Naive thymus-derived CD4-positive, alpha-beta T cell (primary cell): ENCODE measurements at regions not wholly inside any gene's neighbourhood (a gene's known extent, or its start where the extent isn't known, plus 50 kb on each side); places are given as distances from the start of the nearest gene placed in this dataset.

ENCODE experiments used
- ATAC-seq: fragments of 150-1000 bp; cut with Tn5 transposase; 2 replicates; pipeline ENCODE4 v1.10.0; 2021; ENCODE audit warnings: mild to moderate bottlenecking, moderate library complexity
- CTCF ChIA-PET: fragments of 350-600 bp; sonication (Branson Sonifier 250); formaldehyde crosslinking; loops from one replicate; lab custom pipeline; 2021; ENCODE audit warnings: antibody characterized with exemption; lab: Charles Lee
- POLR2A ChIA-PET: fragments of 350-600 bp; sonication (Branson Sonifier 250); formaldehyde crosslinking; loops from one replicate; lab custom pipeline; 2021; ENCODE audit warnings: antibody characterized with exemption, inconsistent platforms; lab: Charles Lee
- DNase-seq, 9 donors: peaks; one replicate each; pipeline versions ENCODE4 v3.0.0 to v3.0.0-alpha.2; 2020 to 2022; ENCODE audit warnings: mixed read lengths in 1 of 9
- H3K27ac ChIP-seq: one replicate; pipeline ENCODE4 v1.7.0; 2013; ENCODE audit warnings: mild to moderate bottlenecking, low read depth, low read length, moderate library complexity
- H3K27me3 ChIP-seq, 2 donors: one replicate each; pipeline ENCODE4 v1.7.0; 2013; ENCODE audit warnings: low read length in 2 of 2, mild to moderate bottlenecking in 2 of 2, moderate library complexity in 2 of 2; ENCODE audit not compliant: control insufficient read depth in 2 of 2, insufficient read depth in 2 of 2
- H3K36me3 ChIP-seq, 3 experiments: 1 replicate in 2 of 3; 2 replicates in 1 of 3; pipeline ENCODE4 v1.7.0; 2013; ENCODE audit warnings: low read length in 3 of 3, mild to moderate bottlenecking in 3 of 3, moderate library complexity in 1 of 3; ENCODE audit not compliant: insufficient read depth in 3 of 3, control insufficient read depth in 2 of 3
- H3K4me1 ChIP-seq, 2 donors: one replicate each; pipeline ENCODE4 v1.7.0; 2013; ENCODE audit warnings: low read length in 2 of 2, mild to moderate bottlenecking in 2 of 2, moderate library complexity in 1 of 2; ENCODE audit not compliant: control insufficient read depth in 2 of 2, insufficient read depth in 2 of 2
- H3K4me3 ChIP-seq: 2 replicates; pipeline ENCODE4 v1.7.0; 2013; ENCODE audit warnings: mild to moderate bottlenecking, low read length
- H3K9me3 ChIP-seq, 3 experiments: 1 replicate in 2 of 3; 2 replicates in 1 of 3; pipeline ENCODE4 v1.7.0; 2013; ENCODE audit warnings: low read length in 3 of 3; ENCODE audit not compliant: control insufficient read depth in 2 of 3
- H3K27ac Mint-ChIP-seq, 9 donors: one replicate each; pipeline ENCODE4 v1.8.0; 2020 to 2022; ENCODE audit warnings: mixed read lengths in 9 of 9, mild to moderate bottlenecking in 8 of 9, moderate library complexity in 5 of 9, inconsistent platforms in 2 of 9
- H3K27me3 Mint-ChIP-seq, 5 donors: one replicate each; pipeline ENCODE4 v1.8.0; 2021 to 2022; ENCODE audit warnings: mixed read lengths in 5 of 5, mild to moderate bottlenecking in 1 of 5
- H3K36me3 Mint-ChIP-seq, 5 donors: one replicate each; pipeline ENCODE4 v1.8.0; 2020 to 2022; ENCODE audit warnings: mixed read lengths in 5 of 5, mild to moderate bottlenecking in 3 of 5, inconsistent platforms in 1 of 5
- H3K4me1 Mint-ChIP-seq, 7 donors: one replicate each; pipeline ENCODE4 v1.8.0; 2020 to 2022; ENCODE audit warnings: mixed read lengths in 7 of 7, mild to moderate bottlenecking in 3 of 7, inconsistent platforms in 1 of 7
- H3K4me3 Mint-ChIP-seq, 10 donors: one replicate each; pipeline ENCODE4 v1.8.0; 2020 to 2022; ENCODE audit warnings: mild to moderate bottlenecking in 10 of 10, mixed read lengths in 10 of 10, moderate library complexity in 6 of 10, inconsistent platforms in 2 of 10
- H3K9me3 Mint-ChIP-seq, 11 donors: one replicate each; pipeline ENCODE4 v1.8.0; 2020 to 2022; ENCODE audit warnings: mixed read lengths in 11 of 11, mild to moderate bottlenecking in 4 of 11, inconsistent platforms in 1 of 11, moderate library complexity in 1 of 11
- intact Hi-C, 2 donors: fragments of 100-400 bp; cut with micrococcal nuclease; formaldehyde crosslinking; loops; one replicate each; pipeline ENCODE4 v1.15.1; 2023

DNA sequence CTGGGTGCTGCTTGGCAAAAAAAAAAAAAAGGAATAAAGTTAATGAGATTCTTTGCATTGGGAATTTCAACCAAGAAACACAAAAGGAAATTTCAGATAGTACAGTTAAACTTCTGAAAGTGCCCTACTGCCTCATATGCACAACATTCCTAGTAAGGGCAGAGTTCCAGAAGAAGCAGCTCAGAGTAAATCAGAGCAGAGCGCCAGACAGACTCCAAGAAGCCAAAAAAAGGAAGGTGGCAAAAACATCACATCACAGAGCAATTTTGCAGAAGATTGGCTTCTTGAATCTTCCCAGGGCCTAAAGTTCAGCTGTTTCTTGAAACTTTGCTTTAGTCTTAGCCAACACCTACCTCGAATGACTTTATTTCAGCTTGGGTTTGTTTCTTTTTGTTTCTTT lies 544.1 kb downstream of the XPNPEP1 start:
- CTCF ChIA-PET, result no interaction called here
- Mint-ChIP-seq H3K27ac (no peak overlapping the region), H3K9me3 (peaks cover 0 to 16% (median 0%) of the 10 kb centered on the region in 11 donors), H3K27me3 (no peaks in the 10 kb centered on the region), H3K36me3 (no peaks in the 10 kb centered on the region), H3K4me3 (no peak overlapping the region), H3K4me1 (no peaks in the 10 kb centered on the region)
- no peaks in the 10 kb centered on the region for H3K27me3 ChIP-seq
- POLR2A ChIA-PET, result no interaction called here
- H3K36me3 ChIP-seq, result no peaks in the 10 kb centered on the region
- H3K27ac ChIP-seq, result no peak overlapping the region
- H3K9me3 ChIP-seq, result no peaks in the 10 kb centered on the region
- no peaks in the 10 kb centered on the region for H3K4me1 ChIP-seq
- intact Hi-C loops, result no loop called here
- DNase-seq, result no peak
- ATAC-seq, result no peak
- no peak overlapping the region for H3K4me3 ChIP-seq

DNA sequence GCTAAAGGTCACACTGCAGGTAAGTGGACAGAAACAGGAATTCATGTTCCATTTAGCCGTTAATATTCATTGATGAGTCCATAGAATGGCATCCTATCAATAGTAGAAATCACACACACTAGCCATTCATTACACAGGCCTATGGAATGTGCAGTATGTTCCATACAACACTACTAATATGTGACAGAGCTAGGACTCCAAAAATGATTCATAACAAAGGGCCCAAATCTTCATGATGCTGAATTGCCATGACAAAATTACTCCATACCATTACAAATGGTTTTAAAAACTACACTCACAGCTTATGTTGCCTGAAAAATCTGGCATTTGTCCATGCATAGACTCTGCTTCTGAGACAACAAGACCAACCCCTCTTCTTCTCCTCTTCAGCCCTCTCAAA lies 549.1 kb downstream of the XPNPEP1 start:
- Mint-ChIP-seq H3K4me3 (no peak overlapping the region), H3K27me3 (no peaks in the 10 kb centered on the region), H3K27ac (no peak overlapping the region), H3K9me3 (peaks cover 0 to 17% (median 3%) of the 10 kb centered on the region in 11 donors), H3K36me3 (no peaks in the 10 kb centered on the region), H3K4me1 (no peaks in the 10 kb centered on the region)
- POLR2A ChIA-PET, result no interaction called here
- H3K36me3 ChIP-seq, result no peaks in the 10 kb centered on the region
- H3K27me3 ChIP-seq, result no peaks in the 10 kb centered on the region
- no peaks in the 10 kb centered on the region for H3K4me1 ChIP-seq
- no peak overlapping the region for H3K27ac ChIP-seq
- DNase-seq (no peak), ATAC-seq (no peak)
- intact Hi-C loops, result no loop called here
- CTCF ChIA-PET, result no interaction called here
- H3K9me3 ChIP-seq, result no peaks in the 10 kb centered on the region
- no peak overlapping the region for H3K4me3 ChIP-seq

DNA sequence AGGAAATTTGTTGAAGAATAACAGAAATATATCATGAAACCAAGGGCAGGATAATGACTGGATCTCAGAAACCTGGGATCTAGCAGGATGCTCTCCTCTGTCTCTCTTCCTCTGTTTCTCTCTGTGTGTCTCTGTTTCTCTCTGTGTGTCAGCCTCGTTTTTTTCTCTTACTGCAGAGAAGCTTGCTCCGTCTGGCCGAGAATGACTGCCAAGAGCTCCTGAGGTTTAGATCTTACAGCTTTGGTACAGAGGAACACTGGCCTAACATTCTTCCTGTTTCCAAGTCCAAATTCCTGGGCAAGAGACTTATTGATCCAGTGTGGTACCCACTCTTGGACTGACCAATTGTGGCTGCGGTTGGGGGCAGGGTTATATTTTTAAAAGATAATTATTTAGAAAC lies 564.0 kb downstream of the XPNPEP1 start:
- Histone ChIP-seq H3K4me1 (no peaks in the 10 kb centered on the region), H3K9me3 (no peaks in the 10 kb centered on the region), H3K27me3 (no peaks in the 10 kb centered on the region), H3K4me3 (no peak overlapping the region), H3K27ac (no peak overlapping the region), H3K36me3 (no peaks in the 10 kb centered on the region)
- DNase-seq (no peak), ATAC-seq (no peak)
- Mint-ChIP-seq H3K27ac (no peak overlapping the region), H3K36me3 (peaks cover 0 to 4% (median 0%) of the 10 kb centered on the region in 5 donors), H3K9me3 (peaks cover 0 to 15% (median 4%) of the 10 kb centered on the region in 11 donors), H3K4me3 (no peak overlapping the region), H3K27me3 (peaks cover 0 to 6% (median 0%) of the 10 kb centered on the region in 5 donors), H3K4me1 (no peaks in the 10 kb centered on the region)
- ChIA-PET CTCF (no interaction called here), POLR2A (no interaction called here)
- intact Hi-C loops, result no loop called here

DNA sequence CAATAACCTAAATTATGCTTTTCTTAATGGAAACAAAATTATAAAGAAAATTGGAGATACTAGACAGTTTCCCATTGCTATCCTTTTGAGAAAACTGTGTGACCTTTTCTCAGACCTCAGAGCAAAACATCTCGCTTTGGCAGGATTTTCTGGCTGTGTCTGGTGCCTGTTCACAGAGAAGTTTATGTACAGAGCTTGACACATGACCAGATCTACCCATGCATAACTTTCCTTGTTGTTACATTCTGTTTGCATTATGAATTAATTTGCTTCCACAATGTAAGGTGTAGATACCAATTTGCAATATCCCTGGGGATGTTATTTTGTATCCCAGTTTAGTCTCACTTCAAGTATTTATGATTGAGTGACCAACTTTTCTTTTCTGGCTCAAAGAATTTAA lies 565.0 kb downstream of the XPNPEP1 start:
- no peak for ATAC-seq
- intact Hi-C loops, result no loop called here
- Mint-ChIP-seq H3K4me1 (no peaks in the 10 kb centered on the region), H3K36me3 (peaks cover 0 to 4% (median 0%) of the 10 kb centered on the region in 5 donors), H3K4me3 (no peak overlapping the region), H3K27ac (no peak overlapping the region), H3K27me3 (peaks cover 0 to 6% (median 0%) of the 10 kb centered on the region in 5 donors), H3K9me3 (peaks cover 0 to 15% (median 2%) of the 10 kb centered on the region in 11 donors)
- H3K27ac ChIP-seq, result no peak overlapping the region
- CTCF ChIA-PET, result no interaction called here
- H3K36me3 ChIP-seq, result no peaks in the 10 kb centered on the region
- H3K4me3 ChIP-seq, result no peak overlapping the region
- no peaks in the 10 kb centered on the region for H3K27me3 ChIP-seq
- no peaks in the 10 kb centered on the region for H3K4me1 ChIP-seq
- H3K9me3 ChIP-seq, result no peaks in the 10 kb centered on the region
- DNase-seq, result no peak
- POLR2A ChIA-PET, result no interaction called here

DNA sequence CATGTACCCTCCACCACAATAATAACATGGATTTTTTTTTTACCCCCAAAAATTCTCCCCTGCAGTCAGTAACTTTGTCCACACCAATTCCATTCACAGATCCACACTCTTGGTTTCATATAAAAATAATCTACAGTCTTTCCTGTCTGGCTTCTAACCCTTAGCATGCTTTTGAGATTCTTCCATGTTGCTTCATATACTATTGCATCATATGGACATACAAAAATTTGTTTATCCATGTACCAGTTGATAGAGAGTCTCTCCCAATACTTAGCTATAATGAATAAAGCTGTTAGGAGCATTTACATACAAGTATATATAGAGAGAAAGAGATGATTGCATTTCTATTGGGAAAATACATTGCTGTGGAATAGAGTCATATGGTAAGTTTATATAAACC lies 575.0 kb downstream of the XPNPEP1 start:
- Histone ChIP-seq H3K4me1 (no peaks in the 10 kb centered on the region), H3K27ac (no peak overlapping the region), H3K4me3 (no peak overlapping the region), H3K36me3 (no peaks in the 10 kb centered on the region), H3K9me3 (no peaks in the 10 kb centered on the region), H3K27me3 (no peaks in the 10 kb centered on the region)
- H3K27ac Mint-ChIP-seq, result no peak overlapping the region
- no peaks in the 10 kb centered on the region for H3K4me1 Mint-ChIP-seq
- intact Hi-C loops, result no loop called here
- DNase-seq, result no peak
- CTCF ChIA-PET, result no interaction called here
- peaks cover 0 to 24% (median 6%) of the 10 kb centered on the region in 11 donors for H3K9me3 Mint-ChIP-seq
- POLR2A ChIA-PET, result no interaction called here
- no peak for ATAC-seq
- H3K4me3 Mint-ChIP-seq, result no peak overlapping the region
- H3K36me3 Mint-ChIP-seq, result no peaks in the 10 kb centered on the region
- no peaks in the 10 kb centered on the region for H3K27me3 Mint-ChIP-seq

DNA sequence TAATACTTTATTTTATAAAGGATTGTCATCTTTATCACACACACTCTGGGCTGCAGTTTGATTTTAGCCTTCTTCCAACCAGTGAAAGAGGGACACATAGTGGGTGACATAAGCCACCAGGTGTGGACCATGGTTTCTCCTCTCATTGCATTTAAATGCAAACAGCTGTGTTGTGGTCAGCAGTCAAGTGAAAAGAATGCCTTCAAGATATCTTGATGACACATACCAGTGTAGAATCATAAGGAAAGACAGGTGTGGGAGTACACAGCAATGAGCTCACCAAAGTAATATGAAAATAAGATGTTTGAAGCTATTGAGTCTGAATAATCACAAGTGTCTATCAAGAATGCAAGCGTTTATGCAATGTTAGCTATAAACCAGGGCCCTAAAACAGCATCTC lies 580.0 kb downstream of the XPNPEP1 start:
- peaks cover 0 to 7% (median 0%) of the 10 kb centered on the region in 5 donors for H3K36me3 Mint-ChIP-seq
- intact Hi-C loops, result no loop called here
- no peak overlapping the region for H3K4me3 Mint-ChIP-seq
- Histone ChIP-seq H3K4me1 (no peaks in the 10 kb centered on the region), H3K27me3 (no peaks in the 10 kb centered on the region), H3K36me3 (no peaks in the 10 kb centered on the region), H3K4me3 (no peak overlapping the region), H3K27ac (no peak overlapping the region), H3K9me3 (no peaks in the 10 kb centered on the region)
- ChIA-PET POLR2A (no interaction called here), CTCF (no interaction called here)
- peaks cover 0 to 19% (median 4%) of the 10 kb centered on the region in 11 donors for H3K9me3 Mint-ChIP-seq
- H3K27me3 Mint-ChIP-seq, result no peaks in the 10 kb centered on the region
- ATAC-seq (no peak), DNase-seq (no peak)
- no peak overlapping the region for H3K27ac Mint-ChIP-seq
- H3K4me1 Mint-ChIP-seq, result no peaks in the 10 kb centered on the region

DNA sequence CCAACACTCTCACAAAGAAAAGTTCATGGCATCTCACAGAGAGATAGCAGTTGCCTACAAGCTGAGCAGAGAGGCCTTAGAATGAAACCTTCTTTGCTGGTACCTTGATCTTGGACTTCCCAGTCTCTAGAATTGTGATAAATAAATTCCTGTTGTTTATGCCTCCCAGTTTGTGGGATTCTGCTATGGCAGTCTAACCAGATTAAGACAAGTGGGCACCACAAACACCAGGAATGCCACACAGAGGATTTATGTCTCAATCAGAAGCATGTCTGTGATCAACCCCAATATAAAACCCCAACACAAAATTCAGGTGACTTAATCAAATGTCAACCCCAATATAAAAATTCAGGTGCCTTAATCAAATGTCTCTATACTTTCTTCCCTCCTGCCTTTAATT lies 581.3 kb downstream of the XPNPEP1 start:
- Histone ChIP-seq H3K27ac (no peak overlapping the region), H3K9me3 (no peaks in the 10 kb centered on the region), H3K4me1 (no peaks in the 10 kb centered on the region), H3K4me3 (no peak overlapping the region), H3K27me3 (no peaks in the 10 kb centered on the region), H3K36me3 (no peaks in the 10 kb centered on the region)
- H3K36me3 Mint-ChIP-seq, result peaks cover 0 to 7% (median 0%) of the 10 kb centered on the region in 5 donors
- ChIA-PET POLR2A (no interaction called here), CTCF (no interaction called here)
- intact Hi-C loops, result no loop called here
- peaks cover 0 to 23% (median 8%) of the 10 kb centered on the region in 11 donors for H3K9me3 Mint-ChIP-seq
- no peaks in the 10 kb centered on the region for H3K4me1 Mint-ChIP-seq
- DNase-seq, result no peak
- no peak overlapping the region for H3K27ac Mint-ChIP-seq
- ATAC-seq, result no peak
- no peak overlapping the region for H3K4me3 Mint-ChIP-seq
- no peaks in the 10 kb centered on the region for H3K27me3 Mint-ChIP-seq
